GM12878 (cell line): ENCODE measurements at regions not wholly inside any gene's neighbourhood (a gene's known extent, or its start where the extent isn't known, plus 50 kb on each side); places are given as distances from the start of the nearest gene placed in this dataset.

Source experiments
- ATAC-seq: fragments of 200-7000 bp; cut with Tn5 transposase; 3 replicates; pipeline ENCODE4 v1.9.1; 2020; ENCODE audit warnings: mild to moderate bottlenecking, moderate library complexity
- BruUV-seq: library from RNA; stranded (reverse); fragments of 400-500 nt; replicated peaks from 2 replicates; lab custom pipeline; 2021; lab: Mats Ljungman, UMichigan
- CTCF ChIA-PET: fragments of 300-600 bp; sonication (Branson Sonifier 250); formaldehyde crosslinking; extraction: SDS; loops from one replicate; lab custom pipeline; 2021; ENCODE audit warnings: inconsistent platforms; lab: Yijun Ruan, JAX
- POLR2A ChIA-PET: fragments of 350-600 bp; formaldehyde crosslinking; extraction: SDS; loops from one replicate; lab custom pipeline; 2021; ENCODE audit warnings: inconsistent platforms; lab: Charles Lee
- RAD21 ChIA-PET: fragments of 300-600 bp; sonication (Branson Sonifier 250); formaldehyde crosslinking; loops from one replicate; lab custom pipeline; 2023; ENCODE audit warnings: antibody characterized with exemption; ENCODE audit not compliant: unreplicated experiment; lab: Charles Lee
- SMC1A ChIA-PET: fragments of 300-600 bp; sonication (Branson Sonifier 250); formaldehyde crosslinking; loops from one replicate; lab custom pipeline; 2023; ENCODE audit not compliant: unreplicated experiment, uncharacterized antibody; lab: Charles Lee
- DNase-seq: peaks from one replicate; pipeline ENCODE4 v3.0.0-alpha.2; 2011; ENCODE audit warnings: low read depth, low spot score
- FAIRE-seq: peaks from 3 replicates; lab custom pipeline; 2011; peaks lifted over from hg19 to GRCh38; lab: Jason Lieb, UNC
- H2AFZ ChIP-seq: 2 replicates; pipeline ENCODE4 v1.6.0; 2011; ENCODE audit warnings: low read depth, low read length, control low read depth; ENCODE audit not compliant: control insufficient read depth
- H3K27ac ChIP-seq: 2 replicates; pipeline ENCODE4 v1.5.1; 2011; ENCODE audit warnings: control low read depth; ENCODE audit not compliant: control insufficient read depth, insufficient read depth
- H3K27me3 ChIP-seq, 2 experiments: replicated peaks in 1 of 2; 2 replicates each; pipeline versions ENCODE4 v1.6.0 to v1.6.1; 2011; ENCODE audit warnings: low read length in 1 of 2; ENCODE audit not compliant: control insufficient read depth in 2 of 2, insufficient read depth in 2 of 2
- H3K36me3 ChIP-seq, 2 experiments: 2 replicates each; pipeline ENCODE4 v1.5.1; 2011; ENCODE audit warnings: low read length in 1 of 2; ENCODE audit not compliant: control insufficient read depth in 2 of 2, insufficient read depth in 2 of 2
- H3K4me1 ChIP-seq: 2 replicates; pipeline ENCODE4 v1.6.1; 2011; ENCODE audit warnings: mild to moderate bottlenecking, low read length, moderate library complexity, mixed read lengths; ENCODE audit not compliant: control insufficient read depth, insufficient read depth
- H3K4me2 ChIP-seq: 2 replicates; pipeline ENCODE4 v1.6.0; 2011; ENCODE audit warnings: control low read depth; ENCODE audit not compliant: control insufficient read depth, insufficient read depth
- H3K4me3 ChIP-seq: fragments of 200-600 bp; sonication (generic); 2 replicates; pipeline ENCODE4 v1.5.1; 2016
- H3K79me2 ChIP-seq: 2 replicates; pipeline ENCODE4 v1.6.0; 2011; ENCODE audit warnings: low read length; ENCODE audit not compliant: control insufficient read depth, insufficient read depth
- H3K9ac ChIP-seq: 2 replicates; pipeline ENCODE4 v1.8.0; 2011; ENCODE audit warnings: low read length, control low read depth, mixed read lengths; ENCODE audit not compliant: control insufficient read depth, insufficient read depth
- H3K9me3 ChIP-seq: replicated peaks from 3 replicates; pipeline ENCODE4 v1.5.1; 2011; ENCODE audit warnings: mild to moderate bottlenecking, low read length; ENCODE audit not compliant: control insufficient read depth, insufficient read depth
- H4K20me1 ChIP-seq: 2 replicates; pipeline ENCODE4 v1.6.0; 2011; ENCODE audit not compliant: control insufficient read depth, insufficient read depth
- BCL11A ChIP-seq: IDR thresholded peaks from 2 replicates; pipeline ENCODE4 v1.6.1; 2011; ENCODE audit warnings: low read depth, low read length
- GATAD2B ChIP-seq: fragments of 450-650 bp; conservative IDR thresholded peaks from 2 replicates; pipeline ENCODE4 v1.6.1; 2017; ENCODE audit warnings: low read depth, mild to moderate bottlenecking, moderate library complexity
- HCFC1 ChIP-seq: fragments of 150-350 bp; IDR thresholded peaks from 2 replicates; pipeline ENCODE4 v1.6.1; 2014; ENCODE audit warnings: low read length
- IKZF1 ChIP-seq: fragments of 450-650 bp; conservative IDR thresholded peaks from 2 replicates; pipeline ENCODE4 v1.6.1; 2017; ENCODE audit warnings: antibody characterized with exemption, mild to moderate bottlenecking
- IRF4 ChIP-seq: IDR thresholded peaks from 2 replicates; pipeline ENCODE4 v1.6.1; 2011; ENCODE audit warnings: low read depth, low read length
- MEF2B ChIP-seq: fragments of 450-650 bp; IDR thresholded peaks from 2 replicates; pipeline ENCODE4 v1.6.1; 2018; ENCODE audit warnings: mild to moderate bottlenecking, moderate library complexity; ENCODE audit not compliant: partially characterized antibody, poor library complexity, severe bottlenecking
- RFX5 ChIP-seq: IDR thresholded peaks from 2 replicates; pipeline ENCODE4 v1.6.1; 2011; ENCODE audit warnings: low read depth, low read length, improper control_type of control experiment
- SIN3A ChIP-seq: IDR thresholded peaks from 2 replicates; pipeline ENCODE4 v1.6.1; 2012; ENCODE audit warnings: low read depth, low read length, improper control_type of control experiment
- SIX5 ChIP-seq: IDR thresholded peaks from 2 replicates; pipeline ENCODE4 v1.6.1; 2011; ENCODE audit warnings: mild to moderate bottlenecking, low read depth, low read length, moderate library complexity; ENCODE audit not compliant: severe bottlenecking
- ZNF274 ChIP-seq: IDR thresholded peaks from one replicate; pipeline ENCODE4 v1.8.0; 2011; ENCODE audit not compliant: insufficient read length, insufficient read depth
- ZSCAN29 ChIP-seq: fragments of 450-650 bp; IDR thresholded peaks from 2 replicates; pipeline ENCODE4 v1.6.1; 2017; ENCODE audit warnings: mild to moderate bottlenecking, moderate library complexity
- WGBS: methylation state at CpG from one replicate; pipeline ENCODE4 v1.1.6; 2016; ENCODE audit warnings: low lambda C conversion rate; ENCODE audit not compliant: insufficient replicate concordance, insufficient coverage; ENCODE audit errors: missing lambda C conversion rate; 5-methylcytosine and 5-hydroxymethylcytosine counted together
- in situ Hi-C: fragments of 300-500 bp; cut with MboI; formaldehyde crosslinking; loops from 9 replicates; pipeline ENCODE4 v1.14.3; 2018; ENCODE audit warnings: mixed read lengths
- intact Hi-C: fragments of 100-400 bp; cut with micrococcal nuclease; formaldehyde crosslinking; loops from one replicate; pipeline ENCODE4 v1.14.2; 2022; ENCODE audit not compliant: unreplicated experiment
- TF ChIP-seq, protein P1 (sequence below): fragments of 450-650 bp; IDR thresholded peaks from 2 replicates; pipeline ENCODE4 v1.6.1; 2018; ENCODE audit warnings: mild to moderate bottlenecking, low read depth, moderate library complexity; ENCODE audit not compliant: partially characterized antibody
- TF ChIP-seq, protein P2 (sequence below): fragments of 450-650 bp; IDR thresholded peaks from 2 replicates; pipeline ENCODE4 v1.6.1; 2016; ENCODE audit warnings: mild to moderate bottlenecking
- TF ChIP-seq, protein P3 (sequence below): IDR thresholded peaks from 2 replicates; pipeline ENCODE4 v1.6.1; 2012; ENCODE audit warnings: low read length, inconsistent platforms
- TF ChIP-seq, protein P4 (sequence below): IDR thresholded peaks from 2 replicates; pipeline ENCODE4 v1.6.1; 2011; ENCODE audit warnings: borderline replicate concordance, low read depth, mild to moderate bottlenecking, moderate library complexity, mixed read lengths, low read length; ENCODE audit not compliant: insufficient read depth; ENCODE audit errors: extremely low read length

GRCh38 chr11:122523846-122524805, 131.4 kb upstream of the UBASH3B start:
- H3K27ac ChIP-seq: no peak overlapping the region
- no peak overlapping the region for H3K4me2 ChIP-seq
- WGBS: 25% methylated on average over 9 of the region's 10 CpGs
- BruUV-seq: no TSS peak
- no peaks in the 10 kb centered on the region for H3K4me1 ChIP-seq
- no peaks in the 10 kb centered on the region for H4K20me1 ChIP-seq
- H3K27me3 ChIP-seq: no peaks in the 10 kb centered on the region; a peak in 1 of 4 replicates
- no peaks in the 10 kb centered on the region for H3K79me2 ChIP-seq
- intact Hi-C loops (no loop called here), in situ Hi-C loops (no loop called here)
- no peaks in the 10 kb centered on the region for H3K9me3 ChIP-seq
- FAIRE-seq: no peak
- ChIA-PET CTCF (no interaction called here), POLR2A (no interaction called here), RAD21 (no interaction called here), SMC1A (no interaction called here)
- no peak overlapping the region for H3K9ac ChIP-seq
- DNase-seq: no peak
- H3K36me3 ChIP-seq: no peaks in the 10 kb centered on the region
- no peak for ATAC-seq
- H2AFZ ChIP-seq: no peak overlapping the region
- no peak overlapping the region for H3K4me3 ChIP-seq
- TF ChIP-seq, protein P1, sequence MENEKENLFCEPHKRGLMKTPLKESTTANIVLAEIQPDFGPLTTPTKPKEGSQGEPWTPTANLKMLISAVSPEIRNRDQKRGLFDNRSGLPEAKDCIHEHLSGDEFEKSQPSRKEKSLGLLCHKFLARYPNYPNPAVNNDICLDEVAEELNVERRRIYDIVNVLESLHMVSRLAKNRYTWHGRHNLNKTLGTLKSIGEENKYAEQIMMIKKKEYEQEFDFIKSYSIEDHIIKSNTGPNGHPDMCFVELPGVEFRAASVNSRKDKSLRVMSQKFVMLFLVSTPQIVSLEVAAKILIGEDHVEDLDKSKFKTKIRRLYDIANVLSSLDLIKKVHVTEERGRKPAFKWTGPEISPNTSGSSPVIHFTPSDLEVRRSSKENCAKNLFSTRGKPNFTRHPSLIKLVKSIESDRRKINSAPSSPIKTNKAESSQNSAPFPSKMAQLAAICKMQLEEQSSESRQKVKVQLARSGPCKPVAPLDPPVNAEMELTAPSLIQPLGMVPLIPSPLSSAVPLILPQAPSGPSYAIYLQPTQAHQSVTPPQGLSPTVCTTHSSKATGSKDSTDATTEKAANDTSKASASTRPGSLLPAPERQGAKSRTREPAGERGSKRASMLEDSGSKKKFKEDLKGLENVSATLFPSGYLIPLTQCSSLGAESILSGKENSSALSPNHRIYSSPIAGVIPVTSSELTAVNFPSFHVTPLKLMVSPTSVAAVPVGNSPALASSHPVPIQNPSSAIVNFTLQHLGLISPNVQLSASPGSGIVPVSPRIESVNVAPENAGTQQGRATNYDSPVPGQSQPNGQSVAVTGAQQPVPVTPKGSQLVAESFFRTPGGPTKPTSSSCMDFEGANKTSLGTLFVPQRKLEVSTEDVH: no peak
- TF ChIP-seq, protein P2, sequence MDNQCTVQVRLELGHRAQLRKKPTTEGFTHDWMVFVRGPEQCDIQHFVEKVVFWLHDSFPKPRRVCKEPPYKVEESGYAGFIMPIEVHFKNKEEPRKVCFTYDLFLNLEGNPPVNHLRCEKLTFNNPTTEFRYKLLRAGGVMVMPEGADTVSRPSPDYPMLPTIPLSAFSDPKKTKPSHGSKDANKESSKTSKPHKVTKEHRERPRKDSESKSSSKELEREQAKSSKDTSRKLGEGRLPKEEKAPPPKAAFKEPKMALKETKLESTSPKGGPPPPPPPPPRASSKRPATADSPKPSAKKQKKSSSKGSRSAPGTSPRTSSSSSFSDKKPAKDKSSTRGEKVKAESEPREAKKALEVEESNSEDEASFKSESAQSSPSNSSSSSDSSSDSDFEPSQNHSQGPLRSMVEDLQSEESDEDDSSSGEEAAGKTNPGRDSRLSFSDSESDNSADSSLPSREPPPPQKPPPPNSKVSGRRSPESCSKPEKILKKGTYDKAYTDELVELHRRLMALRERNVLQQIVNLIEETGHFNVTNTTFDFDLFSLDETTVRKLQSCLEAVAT: no peak
- TF ChIP-seq, protein P3, sequence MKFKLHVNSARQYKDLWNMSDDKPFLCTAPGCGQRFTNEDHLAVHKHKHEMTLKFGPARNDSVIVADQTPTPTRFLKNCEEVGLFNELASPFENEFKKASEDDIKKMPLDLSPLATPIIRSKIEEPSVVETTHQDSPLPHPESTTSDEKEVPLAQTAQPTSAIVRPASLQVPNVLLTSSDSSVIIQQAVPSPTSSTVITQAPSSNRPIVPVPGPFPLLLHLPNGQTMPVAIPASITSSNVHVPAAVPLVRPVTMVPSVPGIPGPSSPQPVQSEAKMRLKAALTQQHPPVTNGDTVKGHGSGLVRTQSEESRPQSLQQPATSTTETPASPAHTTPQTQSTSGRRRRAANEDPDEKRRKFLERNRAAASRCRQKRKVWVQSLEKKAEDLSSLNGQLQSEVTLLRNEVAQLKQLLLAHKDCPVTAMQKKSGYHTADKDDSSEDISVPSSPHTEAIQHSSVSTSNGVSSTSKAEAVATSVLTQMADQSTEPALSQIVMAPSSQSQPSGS: no peak
- no peak for TF ChIP-seq MEF2B
- no peak for TF ChIP-seq HCFC1
- TF ChIP-seq SIN3A: no peak
- no peak for TF ChIP-seq GATAD2B
- TF ChIP-seq, protein P4, sequence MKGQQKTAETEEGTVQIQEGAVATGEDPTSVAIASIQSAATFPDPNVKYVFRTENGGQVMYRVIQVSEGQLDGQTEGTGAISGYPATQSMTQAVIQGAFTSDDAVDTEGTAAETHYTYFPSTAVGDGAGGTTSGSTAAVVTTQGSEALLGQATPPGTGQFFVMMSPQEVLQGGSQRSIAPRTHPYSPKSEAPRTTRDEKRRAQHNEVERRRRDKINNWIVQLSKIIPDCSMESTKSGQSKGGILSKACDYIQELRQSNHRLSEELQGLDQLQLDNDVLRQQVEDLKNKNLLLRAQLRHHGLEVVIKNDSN: no peak
- no peak for TF ChIP-seq IKZF1
- no peak for TF ChIP-seq IRF4
- TF ChIP-seq BCL11A: no peak
- no peak for TF ChIP-seq SIX5
- no peak for TF ChIP-seq ZNF274
- TF ChIP-seq RFX5: no peak
- no peak for TF ChIP-seq ZSCAN29
